Dedifferentiated amniotic fluid mesenchymal stem cell (primary cell): ENCODE measurements at regions not wholly inside any gene's neighbourhood (a gene's known extent, or its start where the extent isn't known, plus 50 kb on each side); places are given as distances from the start of the nearest gene placed in this dataset.
A peak's percentile ranks its signal among the peaks of the same experiment; 100 is the strongest.
"Not testable (repeated sequence)": the region's sequence is repeated elsewhere in the genome, so short reads cannot be mapped to it uniquely, and the experiment has no call there.

Source experiments
- DNase-seq: peaks from one replicate; pipeline ENCODE4 v3.0.0-alpha.2; 2016; ENCODE audit errors: extremely low spot score

GRCh38 chr21:28421716-28422524 is 570.8 kb downstream of the LTN1 start:
- DNase-seq = peak; percentile 76

- no peak for DNase-seq
These were observed 572.9 kb downstream of the LTN1 start for GRCh38 chr21:28419811-28420210.

GRCh38 chr21:28418726-28419514 is 573.8 kb downstream of the LTN1 start:
- peak; percentile 67 for DNase-seq

GRCh38 chr21:28410256-28410655 is 582.4 kb downstream of the LTN1 start:
- DNase-seq = no peak

GRCh38 chr21:28402616-28402989 is 590.1 kb downstream of the LTN1 start:
- DNase-seq = no peak

GRCh38 chr21:28397040-28397439 is 595.6 kb downstream of the LTN1 start:
- no peak for DNase-seq

DNA sequence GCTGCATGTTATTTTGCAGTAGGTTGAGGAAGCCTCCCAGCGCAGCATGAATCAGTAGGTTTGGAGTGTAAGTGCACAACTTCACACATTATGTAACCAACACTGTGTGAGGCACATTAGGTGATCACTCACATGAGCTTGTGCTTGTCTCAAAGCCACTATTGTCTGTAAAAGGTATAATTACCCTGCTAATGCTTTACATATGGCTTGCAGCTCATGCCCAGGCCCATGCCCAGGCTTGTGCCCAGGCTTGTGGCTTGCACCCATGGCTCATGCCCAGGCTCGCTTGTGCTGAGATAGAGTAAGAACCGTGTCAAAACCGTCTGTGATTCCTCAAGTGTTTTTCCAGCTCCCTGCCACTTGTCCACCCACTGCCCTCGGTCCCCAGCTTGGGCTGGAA is 596.3 kb downstream of the LTN1 start:
- DNase-seq = no peak

DNA sequence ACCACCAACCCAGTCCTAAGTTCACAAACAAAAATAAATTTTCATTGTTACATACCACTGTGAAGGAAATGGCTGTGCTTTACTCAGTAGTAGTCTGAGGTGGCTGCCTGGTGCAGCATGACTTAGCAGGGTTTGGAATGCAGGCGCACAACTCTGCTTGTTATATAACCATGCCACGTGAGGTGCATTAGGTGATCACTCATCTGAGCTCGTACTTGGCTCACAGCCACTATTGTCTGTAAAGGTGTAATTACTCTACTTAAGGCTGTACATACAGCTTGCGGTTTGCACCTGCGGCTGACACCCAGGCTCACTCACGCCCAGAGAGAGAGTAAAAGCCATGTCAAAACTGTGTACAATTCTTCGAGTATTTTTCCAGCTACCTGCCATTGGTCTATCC is 599.4 kb downstream of the LTN1 start:
- no peak for DNase-seq

- DNase-seq = no peak
These were observed 600.5 kb downstream of the LTN1 start for GRCh38 chr21:28391938-28392849.

DNA sequence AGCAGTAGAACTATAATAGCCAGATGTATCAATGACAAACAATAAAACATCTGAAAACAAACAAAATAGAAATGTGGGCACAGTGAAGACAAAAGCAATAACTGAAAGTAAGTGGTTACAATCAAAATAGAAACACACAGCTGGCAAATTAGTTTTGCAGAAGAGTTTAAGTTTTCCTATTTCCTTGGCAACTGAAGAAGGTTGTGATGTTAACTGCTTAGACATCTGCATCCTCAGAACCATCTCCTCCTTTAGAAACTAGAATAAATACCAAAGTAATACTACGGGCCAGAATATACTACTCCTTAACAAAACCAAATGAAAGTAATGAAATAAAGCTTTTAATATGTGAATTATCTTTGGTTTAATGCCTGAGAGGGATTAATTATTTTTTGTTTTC is 605.5 kb downstream of the LTN1 start:
- DNase-seq = no peak

GRCh38 chr21:28385845-28386244 is 606.8 kb downstream of the LTN1 start:
- DNase-seq = no peak

- not testable (repeated sequence) for DNase-seq
These were observed 611.5 kb downstream of the LTN1 start for GRCh38 chr21:28381000-28381745.

DNA sequence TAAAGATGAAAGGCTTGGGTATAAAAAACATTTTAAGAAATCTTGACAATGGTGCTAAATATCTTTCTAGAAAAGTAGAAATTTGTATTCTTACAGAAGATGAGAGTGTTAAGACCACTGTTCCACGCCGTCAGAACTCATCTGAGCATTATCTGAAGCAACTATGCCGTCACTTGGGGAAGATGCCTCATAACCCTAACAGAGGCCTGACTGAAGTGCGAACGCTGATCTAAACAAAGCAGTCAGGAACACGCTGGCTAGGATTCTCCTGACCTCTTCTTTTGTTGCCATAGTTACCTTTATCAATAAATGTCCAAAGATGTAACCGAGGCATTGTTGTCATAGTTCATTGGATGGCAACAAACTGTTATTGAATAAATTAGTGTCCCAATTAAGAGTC is 612.4 kb downstream of the LTN1 start:
- DNase-seq = no peak

- no peak for DNase-seq
These were observed 614.7 kb downstream of the LTN1 start for GRCh38 chr21:28378026-28378425.

DNA sequence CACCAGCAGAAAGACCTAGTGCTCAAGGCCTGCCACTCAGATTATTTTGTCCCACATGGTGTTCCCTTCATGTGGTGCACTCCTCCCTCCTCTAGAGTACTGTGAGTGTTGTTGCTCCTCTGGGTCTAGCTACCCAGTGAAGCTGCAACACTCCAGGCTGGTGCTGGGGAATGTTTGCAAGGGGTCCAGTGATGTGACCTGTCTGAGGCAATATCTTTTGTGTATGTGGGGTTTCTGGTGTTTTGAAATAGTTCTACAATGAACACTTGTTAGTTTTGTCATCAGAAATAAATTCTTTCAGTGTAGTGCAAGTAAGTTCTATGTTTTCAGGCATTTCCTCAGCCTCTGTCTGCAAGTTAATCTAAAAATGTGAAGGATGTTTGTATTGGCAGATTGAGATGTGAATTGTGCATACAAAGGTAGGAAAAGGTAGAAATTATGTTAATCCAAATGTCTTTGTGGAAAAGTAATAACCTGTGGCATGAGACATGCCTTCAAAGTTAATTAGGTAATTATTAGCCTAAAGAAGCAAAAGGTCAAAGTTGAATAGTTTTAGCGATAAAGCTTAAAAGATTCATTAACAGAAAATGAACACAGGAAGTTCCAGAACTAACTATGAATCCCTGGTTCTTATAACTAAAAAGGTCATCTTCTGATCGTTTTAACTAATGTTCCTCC is 616.8 kb downstream of the LTN1 start:
- DNase-seq = peak; percentile 24

GRCh38 chr21:28374881-28375280 is 617.8 kb downstream of the LTN1 start:
- no peak for DNase-seq

DNA sequence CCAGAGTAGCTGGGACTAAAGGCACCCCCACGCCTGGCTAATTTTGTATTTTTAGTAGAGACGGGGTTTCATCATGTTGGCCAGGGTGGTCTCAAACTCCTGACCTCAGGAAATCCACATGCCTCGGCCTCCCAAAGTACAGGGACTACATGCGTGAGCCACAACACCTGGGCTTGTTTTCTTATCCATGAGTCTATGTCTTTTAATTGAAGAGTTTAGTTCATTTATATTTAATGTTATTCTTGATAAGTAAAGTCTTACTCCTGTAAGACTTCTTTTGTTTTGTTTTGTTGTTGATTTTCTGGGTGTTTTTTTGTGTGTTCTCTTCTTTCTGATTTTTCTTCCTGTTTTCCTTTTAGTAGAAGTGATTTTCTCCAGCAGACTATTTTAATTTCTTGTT is 621.0 kb downstream of the LTN1 start:
- DNase-seq = no peak

- DNase-seq = no peak
These were observed 633.4 kb downstream of the LTN1 start for GRCh38 chr21:28359300-28359699.

DNA sequence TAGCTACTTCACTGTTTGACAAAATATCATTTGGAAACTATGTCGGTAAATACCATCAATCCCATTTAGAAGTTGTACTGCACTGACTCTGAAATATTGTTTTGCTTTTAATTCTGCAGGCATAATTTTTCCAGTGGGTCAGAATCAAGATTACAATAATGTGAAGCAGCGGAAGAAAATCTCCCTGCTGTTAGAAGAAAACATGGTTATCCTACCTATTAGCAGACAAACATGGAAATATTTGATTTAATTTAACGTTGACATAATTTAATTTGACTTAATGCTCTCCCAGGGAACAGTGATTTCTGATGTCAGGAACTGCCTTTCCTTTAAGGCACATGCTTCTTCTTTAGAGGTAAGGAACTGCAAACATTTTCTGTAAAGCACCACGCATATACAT is 634.0 kb downstream of the LTN1 start:
- DNase-seq = no peak

- no peak for DNase-seq
These were observed 634.5 kb downstream of the LTN1 start for GRCh38 chr21:28358170-28358569.

GRCh38 chr21:28357743-28358142 is 634.9 kb downstream of the LTN1 start:
- no peak for DNase-seq
